ENCODE measurements at regions not wholly inside any gene's neighbourhood (a gene's known extent, or its start where the extent isn't known, plus 50 kb on each side); places are given as distances from the start of the nearest gene placed in this dataset.

DNA sequence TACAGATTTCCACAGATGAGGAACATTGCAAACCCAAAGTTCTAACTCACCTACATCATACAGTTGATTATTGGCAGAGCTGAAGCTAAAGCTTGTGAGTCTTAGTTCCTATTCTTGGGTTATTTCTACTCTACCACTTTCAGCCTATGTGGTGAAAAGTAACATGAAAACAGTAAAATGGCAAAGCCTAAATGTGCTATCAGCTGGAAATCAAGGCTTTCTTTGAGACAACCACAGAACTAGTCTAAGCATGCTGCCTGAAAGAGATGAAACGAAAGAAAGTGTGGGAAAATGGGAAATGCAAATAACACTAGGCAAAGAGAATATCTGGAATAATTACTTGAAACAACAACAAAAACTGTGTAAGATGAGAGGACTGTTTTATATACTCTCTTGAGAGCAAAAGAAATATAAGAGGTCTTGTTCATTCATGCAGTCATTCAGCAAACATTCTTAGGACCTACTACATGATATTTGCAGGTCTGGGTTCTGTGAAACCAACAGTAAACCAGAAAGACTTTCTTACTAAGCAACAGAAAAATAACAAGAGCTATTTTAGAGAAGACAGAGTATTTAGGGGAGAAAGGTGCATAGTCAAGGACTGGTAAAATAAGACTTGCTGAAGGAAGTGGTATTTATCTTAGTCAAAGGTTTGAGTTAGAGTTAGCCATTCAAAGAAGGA lies 437.1 kb downstream of the HTR7 start:
- TF ChIP-seq, protein P1, sequence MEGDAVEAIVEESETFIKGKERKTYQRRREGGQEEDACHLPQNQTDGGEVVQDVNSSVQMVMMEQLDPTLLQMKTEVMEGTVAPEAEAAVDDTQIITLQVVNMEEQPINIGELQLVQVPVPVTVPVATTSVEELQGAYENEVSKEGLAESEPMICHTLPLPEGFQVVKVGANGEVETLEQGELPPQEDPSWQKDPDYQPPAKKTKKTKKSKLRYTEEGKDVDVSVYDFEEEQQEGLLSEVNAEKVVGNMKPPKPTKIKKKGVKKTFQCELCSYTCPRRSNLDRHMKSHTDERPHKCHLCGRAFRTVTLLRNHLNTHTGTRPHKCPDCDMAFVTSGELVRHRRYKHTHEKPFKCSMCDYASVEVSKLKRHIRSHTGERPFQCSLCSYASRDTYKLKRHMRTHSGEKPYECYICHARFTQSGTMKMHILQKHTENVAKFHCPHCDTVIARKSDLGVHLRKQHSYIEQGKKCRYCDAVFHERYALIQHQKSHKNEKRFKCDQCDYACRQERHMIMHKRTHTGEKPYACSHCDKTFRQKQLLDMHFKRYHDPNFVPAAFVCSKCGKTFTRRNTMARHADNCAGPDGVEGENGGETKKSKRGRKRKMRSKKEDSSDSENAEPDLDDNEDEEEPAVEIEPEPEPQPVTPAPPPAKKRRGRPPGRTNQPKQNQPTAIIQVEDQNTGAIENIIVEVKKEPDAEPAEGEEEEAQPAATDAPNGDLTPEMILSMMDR (IDR thresholded peaks at IDR 0.05; ENCODE audit: insufficient read depth, low read depth, low read length) = no peak
- TF ChIP-seq EZH2 (IDR thresholded peaks at IDR 0.05; ENCODE audit: insufficient read depth, low read length) = no peak
